HepG2 (cell line): ENCODE measurements at regions not wholly inside any gene's neighbourhood (a gene's known extent, or its start where the extent isn't known, plus 50 kb on each side); places are given as distances from the start of the nearest gene placed in this dataset.

Experiments
- ATAC-seq: fragments of 200-7000 bp; cut with Tn5 transposase; 3 replicates; pipeline ENCODE4 v1.9.1; 2020; ENCODE audit warnings: mild to moderate bottlenecking, moderate library complexity
- BruUV-seq: library from RNA; stranded (reverse); fragments of 400-500 nt; replicated peaks from 2 replicates; lab custom pipeline; 2021; lab: Mats Ljungman, UMichigan
- CTCF ChIA-PET: fragments of 300-600 bp; formaldehyde crosslinking; extraction: SDS; loops from one replicate; lab custom pipeline; 2021; ENCODE audit warnings: low total read pairs, inconsistent platforms, low intra/inter-chr PET ratio; lab: Yijun Ruan, JAX
- POLR2A ChIA-PET: fragments of 350-600 bp; sonication (Branson Sonifier 250); formaldehyde crosslinking; loops from one replicate; lab custom pipeline; 2020; ENCODE audit warnings: antibody characterized with exemption, inconsistent platforms; lab: Yijun Ruan, JAX
- DNase-seq: peaks from one replicate; pipeline ENCODE4 v3.0.0-alpha.2; 2015; ENCODE audit warnings: low spot score
- FAIRE-seq: peaks from 3 replicates; lab custom pipeline; 2011; peaks lifted over from hg19 to GRCh38; lab: Jason Lieb, UNC
- H2AFZ ChIP-seq: one replicate; pipeline ENCODE4 v1.6.1; 2011; ENCODE audit warnings: low read length, inconsistent platforms
- H3K27ac ChIP-seq: fragments of 300-600 bp; 3 replicates; pipeline ENCODE4 v1.8.0; 2011; ENCODE audit warnings: mixed run types, mild to moderate bottlenecking, mixed read lengths, low read length, inconsistent platforms; ENCODE audit not compliant: insufficient read depth; ENCODE audit errors: extremely low read length
- H3K27me3 ChIP-seq, 2 experiments: fragments of 200-600 bp in 1 of 2; 2 replicates in 1 of 2; 3 replicates in 1 of 2; pipeline versions ENCODE4 v1.6.0 to v1.8.0; 2011; ENCODE audit warnings: low read length in 2 of 2, mild to moderate bottlenecking in 2 of 2, moderate library complexity in 2 of 2, inconsistent platforms in 1 of 2; ENCODE audit not compliant: insufficient read depth in 2 of 2, control insufficient read depth in 1 of 2
- H3K36me3 ChIP-seq, 2 experiments: fragments of 200-600 bp in 1 of 2; replicated peaks in 1 of 2; 2 replicates in 1 of 2; 3 replicates in 1 of 2; pipeline versions ENCODE4 v1.5.1 to v1.8.0; 2011; ENCODE audit warnings: low read length in 2 of 2, inconsistent platforms in 1 of 2; ENCODE audit not compliant: insufficient read depth in 2 of 2, control insufficient read depth in 1 of 2
- H3K4me1 ChIP-seq: 2 replicates; pipeline ENCODE4 v1.5.1; 2012; ENCODE audit warnings: low read length, inconsistent platforms; ENCODE audit not compliant: insufficient read depth
- H3K4me2 ChIP-seq: 2 replicates; pipeline ENCODE4 v1.6.0; 2011; ENCODE audit warnings: low read depth, low read length, inconsistent platforms
- H3K4me3 ChIP-seq, 3 experiments: fragments of 200-600 bp in 1 of 3; sonication (generic), shearing (Covaris generic) in 1 of 3; replicated peaks in 1 of 3; 2 replicates each; pipeline ENCODE4 v1.5.1; 2011 to 2016; ENCODE audit warnings: low read length in 3 of 3, inconsistent platforms in 2 of 3, low read depth in 2 of 3, mild to moderate bottlenecking in 2 of 3, control low read depth in 1 of 3, mixed read lengths in 1 of 3; ENCODE audit not compliant: insufficient read depth in 1 of 3
- H3K79me2 ChIP-seq: one replicate; pipeline ENCODE4 v1.6.1; 2011; ENCODE audit warnings: low read length, inconsistent platforms; ENCODE audit not compliant: insufficient read depth
- H3K9ac ChIP-seq: 2 replicates; pipeline ENCODE4 v1.6.0; 2011; ENCODE audit warnings: mild to moderate bottlenecking, low read depth, low read length, inconsistent platforms; ENCODE audit not compliant: insufficient read depth
- H3K9me3 ChIP-seq: 2 replicates; pipeline ENCODE4 v1.5.1; 2012; ENCODE audit warnings: mild to moderate bottlenecking, low read length
- H4K20me1 ChIP-seq: 2 replicates; pipeline ENCODE4 v1.6.0; 2011; ENCODE audit warnings: inconsistent platforms, mild to moderate bottlenecking, low read length, moderate library complexity; ENCODE audit not compliant: insufficient read depth
- ATF2 ChIP-seq: sonication (generic); formaldehyde crosslinking; IDR thresholded peaks from 2 replicates; pipeline ENCODE4 v1.4.0; 2020; ENCODE audit warnings: missing genetic modification reagents
- CREBL2 ChIP-seq: sonication (generic); formaldehyde crosslinking; IDR thresholded peaks from 2 replicates; pipeline ENCODE4 v1.8.1; 2023; ENCODE audit warnings: missing genetic modification reagents, mild to moderate bottlenecking, borderline replicate concordance
- DBP ChIP-seq: sonication (generic); formaldehyde crosslinking; IDR thresholded peaks from 2 replicates; pipeline ENCODE4 v1.4.0; 2020; ENCODE audit warnings: missing genetic modification reagents; ENCODE audit errors: not compliant biosample characterization
- DMAP1 ChIP-seq: IDR thresholded peaks from 2 replicates; pipeline ENCODE4 v1.6.1; 2016
- FOXA3 ChIP-seq: IDR thresholded peaks from 2 replicates; pipeline ENCODE4 v1.6.1; 2016; ENCODE audit warnings: missing genetic modification reagents, missing compliant biosample characterization
- FOXP1 ChIP-seq, 2 experiments: fragments of 450-650 bp in 1 of 2; IDR thresholded peaks; 2 replicates each; pipeline ENCODE4 v1.6.1; 2017 to 2018; ENCODE audit warnings: antibody characterized with exemption in 1 of 2
- GABPA ChIP-seq, 2 experiments: IDR thresholded peaks; 2 replicates each; pipeline ENCODE4 v1.6.1; 2011 to 2016; ENCODE audit warnings: low read depth in 2 of 2, low read length in 1 of 2, missing biosample characterization in 1 of 2, missing genetic modification characterization in 1 of 2
- GATA4 ChIP-seq: sonication (generic); IDR thresholded peaks from 2 replicates; pipeline ENCODE4 v1.6.1; 2016; ENCODE audit warnings: antibody characterized with exemption, low read depth, borderline replicate concordance
- KLF13 ChIP-seq: sonication (generic); formaldehyde crosslinking; IDR thresholded peaks from 2 replicates; pipeline ENCODE4 v1.4.0; 2020; ENCODE audit warnings: mild to moderate bottlenecking, missing genetic modification reagents
- MEF2D ChIP-seq: sonication (generic); formaldehyde crosslinking; IDR thresholded peaks from 2 replicates; pipeline ENCODE4 v1.5.1; 2020; ENCODE audit warnings: mild to moderate bottlenecking, missing genetic modification reagents
- NFIC ChIP-seq: IDR thresholded peaks from 2 replicates; pipeline ENCODE4 v1.6.1; 2012; ENCODE audit warnings: mild to moderate bottlenecking, low read length, inconsistent platforms
- SRSF9 ChIP-seq: fragments of 200-400 bp; formaldehyde crosslinking; IDR thresholded peaks from 2 replicates; pipeline ENCODE4 v1.6.1; 2018; ENCODE audit warnings: borderline replicate concordance, mild to moderate bottlenecking, low read depth, low read length; ENCODE audit not compliant: insufficient read depth, poor library complexity, severe bottlenecking
- ZC3H4 ChIP-seq: sonication (generic); formaldehyde crosslinking; IDR thresholded peaks from 2 replicates; pipeline ENCODE4 v1.4.0; 2020; ENCODE audit warnings: missing genetic modification reagents, borderline replicate concordance
- ZNF142 ChIP-seq: sonication (generic); formaldehyde crosslinking; IDR thresholded peaks from 2 replicates; pipeline ENCODE4 v1.4.0; 2020; ENCODE audit warnings: missing genetic modification reagents
- ZNF577 ChIP-seq: sonication (generic); formaldehyde crosslinking; IDR thresholded peaks from 2 replicates; pipeline ENCODE4 v1.4.0; 2020; ENCODE audit warnings: mild to moderate bottlenecking, low read depth, missing genetic modification reagents, borderline replicate concordance
- ZNF652 ChIP-seq: IDR thresholded peaks from 2 replicates; pipeline ENCODE4 v1.6.1; 2016; ENCODE audit warnings: low read depth, borderline replicate concordance
- WGBS: methylation state at CpG from one replicate; pipeline ENCODE4 v1.1.6; 2017; ENCODE audit warnings: low lambda C conversion rate; 5-methylcytosine and 5-hydroxymethylcytosine counted together
- in situ Hi-C: cut with HindIII; loops from 2 replicates; pipeline ENCODE4 v1.10.0; 2017; ENCODE audit warnings: low pct_unique_long_range_greater_than_20kb; ENCODE audit not compliant: extremely low pct_ligation_motif_present
- intact Hi-C: fragments of 100-400 bp; cut with micrococcal nuclease; formaldehyde crosslinking; loops from one replicate; pipeline ENCODE4 v1.10.0; 2022; ENCODE audit not compliant: unreplicated experiment

DNA sequence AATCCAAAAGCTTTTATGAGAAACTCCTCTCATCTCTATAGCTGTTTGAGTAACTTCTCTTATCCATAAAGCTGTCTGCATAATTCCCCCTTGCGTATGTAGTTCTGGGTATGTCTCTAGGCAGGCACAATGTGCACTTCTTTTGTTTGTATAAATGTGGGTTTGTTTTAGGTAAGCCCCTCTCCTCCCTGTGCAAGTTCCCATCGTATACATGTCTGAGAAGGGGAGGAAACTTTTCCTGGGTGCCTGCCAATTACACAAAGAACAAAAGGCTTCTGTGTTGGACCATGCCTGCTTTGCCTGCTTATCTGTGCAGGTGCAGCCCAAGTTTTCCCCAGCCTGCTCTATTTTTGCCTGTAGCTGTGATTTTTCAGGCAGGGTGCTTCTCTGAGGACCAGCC lies 96.7 kb downstream of the CCER1 start:
- 0% methylated on average over 2 of the region's 2 CpGs for WGBS
- Histone ChIP-seq H3K27ac (peak overlapping the region; percentile 43), H3K4me3 (peak overlapping the region in 1 of 3 experiments; percentile 0; a peak in 1 of 6 replicates), H3K27me3 (no peaks in the 10 kb centered on the region; a peak in 1 of 5 replicates), H2AFZ (no peak overlapping the region), H4K20me1 (no peaks in the 10 kb centered on the region), H3K36me3 (no peaks in the 10 kb centered on the region), H3K4me1 (peaks cover 40% of the 10 kb centered on the region), H3K79me2 (no peaks in the 10 kb centered on the region), H3K4me2 (peak overlapping the region; percentile 22), H3K9ac (no peak overlapping the region), H3K9me3 (no peaks in the 10 kb centered on the region)
- peak; percentile 83 for DNase-seq
- peak; percentile 32 for FAIRE-seq
- ChIA-PET POLR2A (no interaction called here), CTCF (no interaction called here)
- ATAC-seq = peak; percentile 99
- in situ Hi-C loops = no loop called here
- intact Hi-C loops = loop anchor here (5.0 kb wide), 1 partner anchor 1316 kb away; no protein-coding TSS in a partner anchor
- BruUV-seq = no TSS peak
- TF ChIP-seq ZNF652 (no peak), ZNF577 (CRISPR knock-in tag) (no peak), SRSF9 (no peak), KLF13 (CRISPR knock-in tag) (no peak), DMAP1 (CRISPR knock-in tag) (no peak), NFIC (peak; percentile 79), ZNF142 (CRISPR knock-in tag) (no peak), DBP (CRISPR knock-in tag) (no peak), FOXP1 (IDR thresholded peaks at IDR 0.05) (no peak), FOXP1 (CRISPR knock-in tag; IDR thresholded peaks at IDR 0.05) (peak; percentile 37), ATF2 (CRISPR knock-in tag) (no peak), GABPA (IDR thresholded peaks at IDR 0.05; ENCODE audit: low read depth, low read length) (no peak), GABPA (CRISPR knock-in tag; IDR thresholded peaks at IDR 0.05; ENCODE audit: low read depth) (no peak), MEF2D (CRISPR knock-in tag) (no peak), ZC3H4 (CRISPR knock-in tag) (no peak), FOXA3 (CRISPR knock-in tag) (peak; percentile 48), CREBL2 (CRISPR knock-in tag) (no peak), GATA4 (no peak)
